Spleen (tissue), 11 donors: ENCODE measurements at regions not wholly inside any gene's neighbourhood (a gene's known extent, or its start where the extent isn't known, plus 50 kb on each side); places are given as distances from the start of the nearest gene placed in this dataset.

Experiments
- DNase-seq: peaks from one replicate; pipeline ENCODE4 v3.0.0-alpha.2; 2020
- H3K27ac ChIP-seq, 8 donors: fragments of 200-600 bp; sonication (generic) in 7 of 8; 1 replicate in 4 of 8; 2 replicates in 4 of 8; pipeline versions ENCODE4 v1.5.0 to v1.8.0; 2016 to 2021; ENCODE audit warnings: inconsistent platforms in 4 of 8, mild to moderate bottlenecking in 4 of 8, moderate library complexity in 1 of 8
- H3K27me3 ChIP-seq, 7 donors: fragments of 200-600 bp; sonication (generic) in 6 of 7; replicated peaks in 1 of 7; 1 replicate in 4 of 7; 2 replicates in 3 of 7; pipeline versions ENCODE4 v1.5.0 to v1.8.0; 2016 to 2021; ENCODE audit warnings: inconsistent platforms in 3 of 7, mild to moderate bottlenecking in 1 of 7
- H3K36me3 ChIP-seq, 6 donors: fragments of 200-600 bp; sonication (generic) in 5 of 6; 1 replicate in 4 of 6; 2 replicates in 2 of 6; pipeline versions ENCODE4 v1.5.0 to v1.8.0; 2016 to 2021; ENCODE audit warnings: inconsistent platforms in 2 of 6
- H3K4me1 ChIP-seq, 6 donors: fragments of 200-600 bp; sonication (generic) in 5 of 6; 1 replicate in 3 of 6; 2 replicates in 3 of 6; pipeline versions ENCODE4 v1.5.0 to v1.8.0; 2016 to 2021; ENCODE audit warnings: inconsistent platforms in 3 of 6
- H3K4me3 ChIP-seq, 8 donors: fragments of 200-600 bp; sonication (generic) in 7 of 8; 1 replicate in 4 of 8; 2 replicates in 4 of 8; pipeline versions ENCODE4 v1.5.0 to v1.8.0; 2016 to 2021; ENCODE audit warnings: inconsistent platforms in 4 of 8, mild to moderate bottlenecking in 4 of 8, moderate library complexity in 2 of 8
- H3K9me3 ChIP-seq, 8 donors: fragments of 200-600 bp; sonication (generic) in 7 of 8; 1 replicate in 4 of 8; 2 replicates in 4 of 8; pipeline versions ENCODE4 v1.5.0 to v1.8.0; 2016 to 2021; ENCODE audit warnings: inconsistent platforms in 4 of 8
- CTCF ChIP-seq, 11 experiments: fragments of 200-600 bp in 7 of 11; fragments of 450-650 bp in 4 of 11; sonication (generic) in 4 of 11; IDR thresholded peaks in 8 of 11; conservative IDR thresholded peaks in 3 of 11; 1 replicate in 7 of 11; 2 replicates in 4 of 11; pipeline versions ENCODE4 v1.4.0 to v1.8.0; 2016 to 2021; ENCODE audit warnings: antibody characterized with exemption in 11 of 11, inconsistent platforms in 4 of 11, mild to moderate bottlenecking in 1 of 11
- POLR2A ChIP-seq, 3 donors: fragments of 450-650 bp; IDR thresholded peaks; one replicate each; pipeline ENCODE4 v1.5.1; 2017; ENCODE audit warnings: antibody characterized with exemption in 3 of 3, mild to moderate bottlenecking in 1 of 3
- POLR2AphosphoS5 ChIP-seq, 3 donors: sonication (generic); formaldehyde crosslinking; IDR thresholded peaks; one replicate each; pipeline ENCODE4 v1.5.1; 2017; ENCODE audit warnings: antibody characterized with exemption in 3 of 3
- WGBS, 5 donors: extraction: QIAGEN DNeasy Blood & Tissue Kit in 3 of 5; methylation state at CpG; one replicate each; pipeline versions ENCODE4 v1.1.5 to v1.1.7; 2013 to 2018; 5-methylcytosine and 5-hydroxymethylcytosine counted together
- intact Hi-C: fragments of 100-400 bp; cut with DNase I; formaldehyde crosslinking; loops from one replicate; pipeline ENCODE4 v1.15.0; 2023; ENCODE audit warnings: low total_unique reads
- donor health status: healthy with polysubstance abuse.
- donor health status: DM: no; HTN: no; CAD: no; lungs with moderate emphysema.
- donor health status: DM: no; HTN: no; CAD: no.
- donor health status: Bipolar disorder and iron deficiency.
- donor health status: healthy.
- donor health status: DM: no; HTN: no; CAD: no.
- donor health status: DM: yes; HTN: yes; CAD: no.

DNA sequence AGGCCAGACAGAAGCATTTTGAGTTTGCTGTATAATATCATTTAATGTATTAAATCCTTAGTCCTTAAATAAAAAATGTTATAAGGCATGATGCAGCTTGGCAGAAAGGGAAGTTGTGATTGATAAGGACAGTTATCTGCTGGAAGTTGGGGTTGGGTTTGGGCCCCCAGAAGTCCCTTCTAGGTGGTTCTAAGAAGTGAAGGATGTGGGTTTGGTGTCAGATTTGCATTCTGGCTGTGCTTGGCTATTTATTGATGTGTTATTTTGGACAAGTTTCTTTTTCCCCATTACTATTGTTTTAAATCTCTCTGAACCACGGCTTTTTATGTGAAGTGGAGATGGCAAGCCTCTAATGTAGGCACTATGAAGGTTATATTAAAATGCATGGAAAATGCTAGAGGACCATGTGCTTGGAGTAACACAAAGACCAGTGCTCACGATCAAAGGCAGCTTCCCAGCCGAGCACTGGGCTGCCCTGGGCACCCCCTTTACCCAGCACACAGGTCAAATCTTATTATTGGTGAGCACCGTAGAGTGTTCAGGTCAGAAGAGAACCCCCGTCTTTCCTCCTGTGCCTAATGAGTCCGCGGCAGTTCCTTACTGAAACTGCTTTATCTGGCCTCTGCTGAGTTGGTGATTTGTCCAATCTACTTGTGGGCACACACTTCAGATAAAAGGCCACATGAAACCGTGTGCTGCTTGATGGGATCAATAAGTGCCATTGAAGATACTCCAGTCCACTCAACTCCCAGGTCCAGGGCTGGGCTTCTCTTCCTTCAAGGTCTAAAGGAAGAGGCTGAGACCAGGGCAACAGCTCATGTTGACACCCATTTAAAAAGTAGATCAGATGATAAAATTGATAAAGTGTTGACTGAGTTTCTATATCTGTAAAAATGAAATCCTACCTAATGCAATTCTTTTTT, 212.0 kb downstream of the PRDM2 start:
- no peaks in the 10 kb centered on the region for H3K9me3 ChIP-seq
- TF ChIP-seq POLR2A (IDR thresholded peaks at IDR 0.05): no peak
- TF ChIP-seq CTCF (IDR thresholded peaks at IDR 0.05 in 8 of 11, conservative IDR thresholded peaks at IDR 0.05 in 3 of 11): no peak
- no peak for TF ChIP-seq POLR2AphosphoS5 (IDR thresholded peaks at IDR 0.05)
- no peaks in the 10 kb centered on the region for H3K36me3 ChIP-seq
- peaks cover 0 to 53% (median 0%) of the 10 kb centered on the region in 7 donors for H3K27me3 ChIP-seq
- DNase-seq: no peak
- no peak overlapping the region for H3K4me3 ChIP-seq
- H3K27ac ChIP-seq: no peak overlapping the region
- no peaks in the 10 kb centered on the region for H3K4me1 ChIP-seq
- intact Hi-C loops: no loop called here
- WGBS, 5 donors: 75 to 88% (median 81%) methylated on average over 8 of the region's 8 CpGs

GRCh38 chr1:13913396-13913795, 213.4 kb downstream of the PRDM2 start:
- WGBS, 5 donors: 85 to 100% (median 100%) methylated on average over 1 of the region's 1 CpG
- Histone ChIP-seq H3K36me3 (no peaks in the 10 kb centered on the region), H3K9me3 (no peaks in the 10 kb centered on the region), H3K27ac (no peak overlapping the region), H3K4me1 (no peaks in the 10 kb centered on the region), H3K27me3 (peaks cover 0 to 57% (median 0%) of the 10 kb centered on the region in 7 donors), H3K4me3 (no peak overlapping the region)
- intact Hi-C loops: no loop called here
- no peak for TF ChIP-seq POLR2AphosphoS5 (IDR thresholded peaks at IDR 0.05)
- TF ChIP-seq CTCF (IDR thresholded peaks at IDR 0.05 in 8 of 11, conservative IDR thresholded peaks at IDR 0.05 in 3 of 11): no peak
- TF ChIP-seq POLR2A (IDR thresholded peaks at IDR 0.05): no peak
- no peak for DNase-seq

GRCh38 chr1:13916530-13916929, 216.5 kb downstream of the PRDM2 start:
- Histone ChIP-seq H3K27ac (no peak overlapping the region), H3K4me3 (no peak overlapping the region), H3K4me1 (no peaks in the 10 kb centered on the region), H3K9me3 (peaks cover 0 to 9% (median 0%) of the 10 kb centered on the region in 8 donors), H3K27me3 (peaks cover 0 to 67% (median 0%) of the 10 kb centered on the region in 7 donors), H3K36me3 (no peaks in the 10 kb centered on the region)
- 45 to 74% (median 60%) methylated on average over 3 of the region's 3 CpGs for WGBS, 5 donors
- intact Hi-C loops: no loop called here
- no peak for DNase-seq
- TF ChIP-seq POLR2A (IDR thresholded peaks at IDR 0.05) (no peak), CTCF (IDR thresholded peaks at IDR 0.05 in 8 of 11, conservative IDR thresholded peaks at IDR 0.05 in 3 of 11) (no peak), POLR2AphosphoS5 (IDR thresholded peaks at IDR 0.05) (no peak)

GRCh38 chr1:13917607-13918006, 217.6 kb downstream of the PRDM2 start:
- WGBS, 5 donors: 42 to 80% (median 59%) methylated on average over 2 of the region's 2 CpGs
- H3K4me3 ChIP-seq: no peak overlapping the region
- peaks cover 0 to 9% (median 0%) of the 10 kb centered on the region in 8 donors for H3K9me3 ChIP-seq
- no peak overlapping the region for H3K27ac ChIP-seq
- peaks cover 0 to 71% (median 0%) of the 10 kb centered on the region in 7 donors for H3K27me3 ChIP-seq
- no peaks in the 10 kb centered on the region for H3K36me3 ChIP-seq
- intact Hi-C loops: no loop called here
- H3K4me1 ChIP-seq: no peaks in the 10 kb centered on the region
- no peak for DNase-seq
- TF ChIP-seq CTCF (IDR thresholded peaks at IDR 0.05 in 8 of 11, conservative IDR thresholded peaks at IDR 0.05 in 3 of 11): no peak
